ENCODE measurements at regions not wholly inside any gene's neighbourhood (a gene's known extent, or its start where the extent isn't known, plus 50 kb on each side); places are given as distances from the start of the nearest gene placed in this dataset.

- TF ChIP-seq CTCF (conservative IDR thresholded peaks at IDR 0.05; ENCODE audit: low read depth, low read length): no peak
- H3K4me3 ChIP-seq (ENCODE audit: low read depth, low read length): no peak overlapping the region
- DNase-seq (ENCODE audit: low read depth): no peak
Measured at GRCh38 chrX:2596045-2596444, 95.0 kb upstream of the CD99 start.

- no peak for TF ChIP-seq CTCF (conservative IDR thresholded peaks at IDR 0.05; ENCODE audit: low read depth, low read length)
- no peak for DNase-seq (ENCODE audit: low read depth)
- no peak overlapping the region for H3K4me3 ChIP-seq (ENCODE audit: low read depth, low read length)
Measured at GRCh38 chrX:2595258-2595657, 94.5 kb upstream of the DHRSX start.

GRCh38 chrX:2594491-2594890 is 93.7 kb upstream of the DHRSX start:
- DNase-seq (ENCODE audit: low read depth): no peak
- no peak for TF ChIP-seq CTCF (conservative IDR thresholded peaks at IDR 0.05; ENCODE audit: low read depth, low read length)
- no peak overlapping the region for H3K4me3 ChIP-seq (ENCODE audit: low read depth, low read length)

- no peak overlapping the region for H3K4me3 ChIP-seq (ENCODE audit: low read depth, low read length)
- TF ChIP-seq CTCF (conservative IDR thresholded peaks at IDR 0.05; ENCODE audit: low read depth, low read length): no peak
- no peak for DNase-seq (ENCODE audit: low read depth)
Measured at GRCh38 chrX:2592279-2592678, 91.5 kb upstream of the DHRSX start.

- TF ChIP-seq CTCF (conservative IDR thresholded peaks at IDR 0.05; ENCODE audit: low read depth, low read length): no peak
- no peak overlapping the region for H3K4me3 ChIP-seq (ENCODE audit: low read depth, low read length)
- no peak for DNase-seq (ENCODE audit: low read depth)
Measured at GRCh38 chrX:2589186-2590020, 88.6 kb upstream of the DHRSX start.

- DNase-seq (ENCODE audit: low read depth): no peak
- no peak overlapping the region for H3K4me3 ChIP-seq (ENCODE audit: low read depth, low read length)
- TF ChIP-seq CTCF (conservative IDR thresholded peaks at IDR 0.05; ENCODE audit: low read depth, low read length): no peak
Measured at GRCh38 chrX:2588049-2588448, 87.3 kb upstream of the DHRSX start.

- TF ChIP-seq CTCF (conservative IDR thresholded peaks at IDR 0.05; ENCODE audit: low read depth, low read length): no peak
- no peak overlapping the region for H3K4me3 ChIP-seq (ENCODE audit: low read depth, low read length)
- no peak for DNase-seq (ENCODE audit: low read depth)
Measured at GRCh38 chrX:2587146-2587545, 86.4 kb upstream of the DHRSX start.

Measured in epithelial cell of proximal tubule (primary cell).